GM10266 (cell line): ENCODE measurements at regions not wholly inside any gene's neighbourhood (a gene's known extent, or its start where the extent isn't known, plus 50 kb on each side); places are given as distances from the start of the nearest gene placed in this dataset.

ENCODE experiments used
- DNase-seq: peaks from one replicate; pipeline ENCODE4 v3.0.0; 2012; ENCODE audit errors: extremely low spot score
- TF ChIP-seq, protein P1 (sequence below): IDR thresholded peaks from 2 replicates; pipeline ENCODE4 v1.5.1; 2012; ENCODE audit warnings: mild to moderate bottlenecking, low read depth; ENCODE audit not compliant: control insufficient read depth, insufficient read depth; ENCODE audit errors: missing control alignments

DNA sequence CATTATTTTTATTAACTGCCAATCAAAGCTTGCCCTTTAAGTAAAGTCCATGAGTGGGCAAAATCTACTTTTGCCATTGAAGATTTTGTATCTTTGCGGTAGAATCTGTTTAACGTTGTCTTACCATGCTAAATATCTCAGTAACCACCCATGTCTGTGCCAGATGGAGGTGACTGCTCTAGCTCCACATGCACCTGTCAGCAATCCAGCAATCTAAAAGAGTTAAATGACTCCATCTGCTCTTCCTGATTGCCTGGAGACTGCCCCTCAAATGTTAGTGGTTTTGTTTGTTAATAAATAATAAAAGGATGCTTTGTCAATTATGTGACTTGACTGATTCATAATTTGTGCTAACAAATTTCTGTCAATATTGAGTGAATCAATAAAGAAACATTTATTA lies 141.7 kb downstream of the RBM43 start:
- TF ChIP-seq, protein P1, sequence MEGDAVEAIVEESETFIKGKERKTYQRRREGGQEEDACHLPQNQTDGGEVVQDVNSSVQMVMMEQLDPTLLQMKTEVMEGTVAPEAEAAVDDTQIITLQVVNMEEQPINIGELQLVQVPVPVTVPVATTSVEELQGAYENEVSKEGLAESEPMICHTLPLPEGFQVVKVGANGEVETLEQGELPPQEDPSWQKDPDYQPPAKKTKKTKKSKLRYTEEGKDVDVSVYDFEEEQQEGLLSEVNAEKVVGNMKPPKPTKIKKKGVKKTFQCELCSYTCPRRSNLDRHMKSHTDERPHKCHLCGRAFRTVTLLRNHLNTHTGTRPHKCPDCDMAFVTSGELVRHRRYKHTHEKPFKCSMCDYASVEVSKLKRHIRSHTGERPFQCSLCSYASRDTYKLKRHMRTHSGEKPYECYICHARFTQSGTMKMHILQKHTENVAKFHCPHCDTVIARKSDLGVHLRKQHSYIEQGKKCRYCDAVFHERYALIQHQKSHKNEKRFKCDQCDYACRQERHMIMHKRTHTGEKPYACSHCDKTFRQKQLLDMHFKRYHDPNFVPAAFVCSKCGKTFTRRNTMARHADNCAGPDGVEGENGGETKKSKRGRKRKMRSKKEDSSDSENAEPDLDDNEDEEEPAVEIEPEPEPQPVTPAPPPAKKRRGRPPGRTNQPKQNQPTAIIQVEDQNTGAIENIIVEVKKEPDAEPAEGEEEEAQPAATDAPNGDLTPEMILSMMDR = no peak
- DNase-seq = no peak

DNA sequence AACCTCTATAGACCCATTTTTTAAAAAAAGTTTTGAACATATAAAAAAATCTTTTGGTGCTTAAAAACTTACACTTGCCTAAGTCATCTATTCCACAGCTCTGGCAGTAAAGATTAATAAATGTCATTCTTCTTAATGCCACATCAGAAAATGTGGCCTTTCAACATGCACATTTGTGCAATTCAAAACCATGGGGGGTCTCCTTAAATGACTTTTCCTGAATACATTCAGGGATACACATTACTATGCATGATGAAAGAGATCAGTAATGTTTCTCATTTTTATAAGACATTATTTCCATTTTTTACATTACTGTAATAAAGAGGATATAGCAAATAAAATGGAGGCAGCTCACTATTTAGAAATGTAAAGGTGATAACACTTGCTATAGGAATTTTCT lies 142.3 kb downstream of the RBM43 start:
- TF ChIP-seq, protein P1 = no peak
- no peak for DNase-seq

DNA sequence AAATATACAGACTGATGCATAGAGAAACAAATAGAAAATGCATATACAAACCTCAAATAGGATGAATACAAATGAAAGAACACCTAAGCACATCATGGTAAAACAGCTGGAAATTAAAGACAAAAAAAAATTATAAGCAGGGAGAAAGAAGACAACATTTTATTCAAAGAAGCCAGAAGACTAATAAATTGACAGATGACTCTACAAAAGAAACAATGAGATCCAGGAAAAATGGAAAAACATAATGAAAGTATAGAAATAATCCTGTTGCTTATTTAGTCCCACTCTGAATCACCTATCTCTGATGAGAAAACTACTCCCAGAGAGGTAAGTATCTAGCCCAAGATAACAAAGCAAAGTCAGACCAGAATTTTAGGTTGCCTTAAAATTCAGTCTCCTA lies 143.4 kb downstream of the RBM43 start:
- DNase-seq = no peak
- TF ChIP-seq, protein P1 = no peak

DNA sequence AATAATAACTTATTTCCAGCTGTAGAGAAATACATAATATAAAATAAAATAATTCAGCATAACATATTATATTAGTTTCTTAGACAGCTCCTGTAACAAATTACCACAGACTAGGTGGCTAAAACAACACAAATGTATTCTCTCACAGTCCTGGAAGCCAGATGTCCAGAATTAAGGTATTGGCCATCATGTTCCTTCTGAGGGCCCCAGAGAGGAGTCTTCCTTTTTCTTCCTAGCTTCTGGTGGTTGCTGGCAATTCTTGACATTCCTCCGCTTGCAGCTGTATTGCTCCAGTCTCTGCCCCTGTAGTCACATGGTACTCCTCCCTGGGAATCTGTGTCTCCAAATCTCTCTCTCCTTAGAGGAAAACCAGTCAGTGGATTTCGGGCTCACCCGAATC lies 146.8 kb downstream of the RBM43 start:
- DNase-seq = no peak
- TF ChIP-seq, protein P1 = no peak

DNA sequence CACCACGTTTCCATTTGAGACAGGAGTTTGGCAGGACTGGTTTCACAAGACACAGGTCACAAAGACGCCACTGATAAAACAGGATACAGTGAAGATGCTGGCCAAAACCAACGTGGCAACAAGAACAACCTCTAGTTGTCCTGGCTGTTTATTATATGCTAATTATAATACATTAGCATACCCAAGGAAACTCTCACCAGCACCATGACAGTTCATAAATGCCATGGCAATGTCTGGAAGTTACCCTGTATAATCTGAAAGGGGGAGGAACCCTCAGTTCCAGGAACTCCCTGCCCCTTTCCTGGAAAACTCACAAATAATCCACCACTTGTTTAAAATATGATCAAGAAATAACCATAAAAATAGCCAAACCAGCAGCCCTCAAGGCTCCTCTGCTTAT lies 148.3 kb downstream of the RBM43 start:
- DNase-seq = no peak
- TF ChIP-seq, protein P1 = no peak

DNA sequence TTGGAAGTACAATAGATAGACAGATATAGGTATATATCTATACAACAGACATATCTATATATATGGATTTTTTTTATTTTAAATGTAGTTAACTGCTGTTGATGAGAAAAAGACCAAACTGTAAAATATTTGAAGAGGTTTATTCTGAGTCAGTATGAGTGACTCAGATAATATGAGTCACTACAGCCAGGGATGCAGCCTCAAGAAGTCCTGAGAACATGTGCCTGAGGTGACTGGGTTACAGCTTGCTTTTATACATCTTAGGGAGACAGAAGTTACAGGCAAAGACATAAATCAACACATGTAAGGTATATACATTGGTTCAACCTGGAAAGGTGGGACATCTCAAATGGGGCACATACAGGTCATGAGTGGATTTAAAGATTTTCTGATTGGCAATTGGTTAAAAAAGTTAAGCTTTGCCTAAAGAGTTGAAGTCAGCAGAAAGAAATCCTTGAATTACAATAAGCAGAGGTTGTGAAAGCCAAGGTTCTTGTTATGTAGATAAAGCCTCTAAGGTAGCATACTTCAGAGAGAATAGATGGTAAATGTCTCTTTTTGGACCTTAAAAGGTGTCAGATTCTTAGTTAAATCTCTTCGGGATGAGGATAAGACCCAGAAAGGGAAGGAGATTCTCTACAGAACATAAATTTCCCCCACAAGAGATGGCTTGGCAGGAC lies 149.9 kb downstream of the RBM43 start:
- no peak for DNase-seq

More for the DNA sequence above, 149.9 kb downstream of the RBM43 start:
- TF ChIP-seq, protein P1 = no peak
